CD14-positive monocyte (primary cell): ENCODE measurements at regions not wholly inside any gene's neighbourhood (a gene's known extent, or its start where the extent isn't known, plus 50 kb on each side); places are given as distances from the start of the nearest gene placed in this dataset.

ENCODE experiments used
- DNase-seq, 3 donors: peaks; one replicate each; pipeline ENCODE4 v3.0.0-alpha.2; 2011 to 2022
- H2AFZ ChIP-seq: 2 replicates; pipeline ENCODE4 v1.6.0; 2012; ENCODE audit warnings: mild to moderate bottlenecking, low read depth, low read length, inconsistent platforms; ENCODE audit not compliant: insufficient read depth, poor library complexity, severe bottlenecking
- H3K27ac ChIP-seq, 2 donors: 1 replicate in 1 of 2; 2 replicates in 1 of 2; pipeline ENCODE4 v1.5.1; 2012 to 2013; ENCODE audit warnings: low read length in 2 of 2, control low read depth in 1 of 2, inconsistent platforms in 1 of 2, low read depth in 1 of 2, mild to moderate bottlenecking in 1 of 2
- H3K27me3 ChIP-seq, 2 donors: one replicate each; pipeline versions ENCODE4 v1.6.0 to v1.6.1; 2011 to 2013; ENCODE audit warnings: low read length in 2 of 2; ENCODE audit not compliant: control insufficient read depth in 2 of 2, insufficient read depth in 2 of 2
- H3K36me3 ChIP-seq, 2 donors: replicated peaks in 1 of 2; 1 replicate in 1 of 2; 2 replicates in 1 of 2; pipeline versions ENCODE4 v1.5.1 to v1.6.1; 2012 to 2013; ENCODE audit warnings: low read length in 2 of 2, control low read depth in 1 of 2, inconsistent platforms in 1 of 2, mild to moderate bottlenecking in 1 of 2; ENCODE audit not compliant: insufficient read depth in 2 of 2, control insufficient read depth in 1 of 2
- H3K4me1 ChIP-seq, 2 donors: 1 replicate in 1 of 2; 2 replicates in 1 of 2; pipeline versions ENCODE4 v1.5.1 to v1.6.1; 2012 to 2013; ENCODE audit warnings: low read length in 2 of 2, control low read depth in 1 of 2, inconsistent platforms in 1 of 2, mild to moderate bottlenecking in 1 of 2, moderate library complexity in 1 of 2; ENCODE audit not compliant: insufficient read depth in 2 of 2, control insufficient read depth in 1 of 2
- H3K4me2 ChIP-seq: replicated peaks from 2 replicates; pipeline ENCODE3; 2012; ENCODE audit warnings: low read length, moderate library complexity, mild to moderate bottlenecking; ENCODE audit not compliant: poor library complexity, severe bottlenecking; ENCODE audit errors: extremely low read depth
- H3K4me3 ChIP-seq, 3 experiments: fragments of 200-600 bp in 1 of 3; sonication (generic) in 1 of 3; replicated peaks in 1 of 3; 1 replicate in 2 of 3; 2 replicates in 1 of 3; pipeline ENCODE4 v1.5.1; 2011 to 2013; ENCODE audit warnings: low read length in 3 of 3, mild to moderate bottlenecking in 3 of 3, control low read depth in 2 of 3, low read depth in 2 of 3, inconsistent platforms in 1 of 3, moderate library complexity in 1 of 3
- H3K79me2 ChIP-seq: 2 replicates; pipeline ENCODE4 v1.6.0; 2012; ENCODE audit warnings: mild to moderate bottlenecking, control low read depth, inconsistent platforms, low read length, moderate library complexity; ENCODE audit not compliant: insufficient read depth
- H3K9ac ChIP-seq: 2 replicates; pipeline ENCODE4 v1.6.0; 2017; ENCODE audit warnings: low read length, mild to moderate bottlenecking; ENCODE audit not compliant: insufficient read depth, poor library complexity, severe bottlenecking
- H3K9me3 ChIP-seq, 2 donors: replicated peaks in 1 of 2; 1 replicate in 1 of 2; 2 replicates in 1 of 2; pipeline versions ENCODE4 v1.5.1 to v1.6.1; 2012 to 2013; ENCODE audit warnings: low read length in 2 of 2, control low read depth in 1 of 2; ENCODE audit not compliant: control insufficient read depth in 1 of 2, insufficient read depth in 1 of 2
- H4K20me1 ChIP-seq: 2 replicates; pipeline ENCODE4 v1.6.0; 2012; ENCODE audit warnings: mild to moderate bottlenecking, low read length, control low read depth, moderate library complexity; ENCODE audit not compliant: insufficient read depth
- H3K27ac Mint-ChIP-seq, 7 donors: one replicate each; pipeline ENCODE4 v1.8.0; 2020; ENCODE audit warnings: mild to moderate bottlenecking in 7 of 7, mixed read lengths in 7 of 7, moderate library complexity in 6 of 7, inconsistent platforms in 2 of 7
- H3K27me3 Mint-ChIP-seq, 3 donors: one replicate each; pipeline ENCODE4 v1.8.0; 2021 to 2022; ENCODE audit warnings: low read depth in 3 of 3, mild to moderate bottlenecking in 3 of 3, mixed read lengths in 3 of 3, moderate library complexity in 3 of 3, inconsistent platforms in 1 of 3
- H3K36me3 Mint-ChIP-seq, 2 donors: one replicate each; pipeline ENCODE4 v1.8.0; 2020; ENCODE audit warnings: mixed read lengths in 2 of 2, inconsistent platforms in 1 of 2, mild to moderate bottlenecking in 1 of 2
- H3K4me1 Mint-ChIP-seq: one replicate; pipeline ENCODE4 v1.8.0; 2020; ENCODE audit warnings: mild to moderate bottlenecking, mixed read lengths
- H3K4me3 Mint-ChIP-seq, 2 donors: one replicate each; pipeline ENCODE4 v1.8.0; 2020; ENCODE audit warnings: mild to moderate bottlenecking in 2 of 2, mixed read lengths in 2 of 2, moderate library complexity in 1 of 2
- H3K9me3 Mint-ChIP-seq, 7 donors: one replicate each; pipeline ENCODE4 v1.8.0; 2020 to 2022; ENCODE audit warnings: mixed read lengths in 7 of 7, mild to moderate bottlenecking in 6 of 7, moderate library complexity in 6 of 7, inconsistent platforms in 2 of 7
- WGBS: methylation state at CpG from one replicate; pipeline ENCODE4 v1.1.5; 2013; ENCODE audit warnings: missing lambda C conversion rate; ENCODE audit not compliant: insufficient coverage; 5-methylcytosine and 5-hydroxymethylcytosine counted together
- intact Hi-C, 2 donors: fragments of 100-400 bp; cut with micrococcal nuclease; formaldehyde crosslinking; loops; one replicate each; pipeline versions ENCODE4 v1.15.0 to v1.15.1; 2023
- TF ChIP-seq, protein P1 (sequence below): fragments of 200-600 bp; IDR thresholded peaks from one replicate; pipeline ENCODE4 v1.8.0; 2022; ENCODE audit warnings: antibody characterized with exemption, mild to moderate bottlenecking

DNA sequence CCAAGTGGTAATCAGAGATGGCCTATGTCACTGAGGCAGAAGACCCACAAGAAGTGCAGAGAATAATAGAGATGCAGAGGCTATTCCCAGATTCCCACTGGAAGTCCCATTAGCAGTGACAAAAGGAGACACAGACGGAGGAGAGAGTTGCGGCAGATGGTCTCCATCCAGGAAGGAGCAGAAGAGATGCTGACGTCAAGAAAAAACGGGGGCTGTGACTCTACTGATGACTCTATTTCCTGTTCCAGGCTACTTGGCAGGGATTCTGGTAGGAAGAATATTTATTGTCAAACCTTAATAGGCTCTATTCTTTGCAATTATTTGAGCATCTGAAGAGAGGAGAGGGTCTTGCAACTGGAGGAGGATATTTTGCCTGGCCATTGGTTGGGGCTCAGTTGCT, 246.0 kb upstream of the ECI2 start:
- H3K36me3 Mint-ChIP-seq, result no peaks in the 10 kb centered on the region
- H3K9ac ChIP-seq, result no peak overlapping the region

DNA sequence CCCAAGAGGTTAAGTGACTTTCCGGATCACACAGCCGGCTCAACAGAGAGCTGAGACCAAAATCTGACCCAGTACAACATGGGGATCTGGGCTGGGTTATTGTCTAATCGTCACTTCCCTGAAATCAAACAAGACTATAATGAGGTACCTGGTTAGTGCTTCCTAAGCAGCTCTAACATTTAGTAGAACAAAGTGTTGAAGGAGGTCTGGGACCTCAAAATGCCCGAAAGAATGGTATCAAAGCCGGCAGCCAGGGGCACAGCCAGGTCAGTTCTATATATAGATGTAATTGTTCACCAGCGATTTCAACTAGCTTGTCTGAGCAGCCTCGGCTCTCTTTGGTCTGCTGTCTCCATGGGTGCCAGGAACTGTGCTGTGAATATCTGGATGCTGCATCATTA, 245.5 kb upstream of the ECI2 start:
- H3K4me3 ChIP-seq, result no peak overlapping the region
- no peak overlapping the region for H3K4me2 ChIP-seq
- DNase-seq, result no peak
- no peaks in the 10 kb centered on the region for H3K36me3 ChIP-seq
- Mint-ChIP-seq H3K27ac (no peak overlapping the region), H3K4me1 (no peaks in the 10 kb centered on the region), H3K9me3 (peaks cover 31 to 49% (median 38%) of the 10 kb centered on the region in 7 donors), H3K4me3 (no peak overlapping the region), H3K36me3 (no peaks in the 10 kb centered on the region), H3K27me3 (peaks cover 5 to 9% (median 6%) of the 10 kb centered on the region in 3 donors)
- no peaks in the 10 kb centered on the region for H3K4me1 ChIP-seq
- peaks cover 0 to 2% of the 10 kb centered on the region in 2 donors for H3K27me3 ChIP-seq
- H2AFZ ChIP-seq, result no peak overlapping the region
- no peaks in the 10 kb centered on the region for H4K20me1 ChIP-seq
- H3K9me3 ChIP-seq, result peaks cover 32 to 39% of the 10 kb centered on the region in 2 donors
- intact Hi-C loops, result no loop called here
- WGBS, result 55% methylated on average over 4 of the region's 7 CpGs
- no peak overlapping the region for H3K27ac ChIP-seq
- no peaks in the 10 kb centered on the region for H3K79me2 ChIP-seq
- H3K9ac ChIP-seq, result no peak overlapping the region
- TF ChIP-seq, protein P1, sequence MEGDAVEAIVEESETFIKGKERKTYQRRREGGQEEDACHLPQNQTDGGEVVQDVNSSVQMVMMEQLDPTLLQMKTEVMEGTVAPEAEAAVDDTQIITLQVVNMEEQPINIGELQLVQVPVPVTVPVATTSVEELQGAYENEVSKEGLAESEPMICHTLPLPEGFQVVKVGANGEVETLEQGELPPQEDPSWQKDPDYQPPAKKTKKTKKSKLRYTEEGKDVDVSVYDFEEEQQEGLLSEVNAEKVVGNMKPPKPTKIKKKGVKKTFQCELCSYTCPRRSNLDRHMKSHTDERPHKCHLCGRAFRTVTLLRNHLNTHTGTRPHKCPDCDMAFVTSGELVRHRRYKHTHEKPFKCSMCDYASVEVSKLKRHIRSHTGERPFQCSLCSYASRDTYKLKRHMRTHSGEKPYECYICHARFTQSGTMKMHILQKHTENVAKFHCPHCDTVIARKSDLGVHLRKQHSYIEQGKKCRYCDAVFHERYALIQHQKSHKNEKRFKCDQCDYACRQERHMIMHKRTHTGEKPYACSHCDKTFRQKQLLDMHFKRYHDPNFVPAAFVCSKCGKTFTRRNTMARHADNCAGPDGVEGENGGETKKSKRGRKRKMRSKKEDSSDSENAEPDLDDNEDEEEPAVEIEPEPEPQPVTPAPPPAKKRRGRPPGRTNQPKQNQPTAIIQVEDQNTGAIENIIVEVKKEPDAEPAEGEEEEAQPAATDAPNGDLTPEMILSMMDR, result no peak

More for the DNA sequence above, 246.0 kb upstream of the ECI2 start:
- intact Hi-C loops, result no loop called here
- peaks cover 2 to 8% (median 6%) of the 10 kb centered on the region in 3 donors for H3K27me3 Mint-ChIP-seq
- no peak overlapping the region for H3K4me3 Mint-ChIP-seq
- H3K27ac Mint-ChIP-seq, result peak overlapping the region in 1 of 7 donors; percentile 26
- no peaks in the 10 kb centered on the region for H4K20me1 ChIP-seq
- H3K4me3 ChIP-seq, result no peak overlapping the region
- H3K79me2 ChIP-seq, result no peaks in the 10 kb centered on the region
- TF ChIP-seq, protein P1, result no peak
- H3K27me3 ChIP-seq, result peaks cover 0 to 2% of the 10 kb centered on the region in 2 donors
- H3K9me3 ChIP-seq, result peaks cover 33 to 40% of the 10 kb centered on the region in 2 donors
- no peak overlapping the region for H3K27ac ChIP-seq
- no peak overlapping the region for H3K4me2 ChIP-seq
- 85% methylated on average over 4 of the region's 4 CpGs for WGBS
- no peaks in the 10 kb centered on the region for H3K4me1 ChIP-seq
- H3K4me1 Mint-ChIP-seq, result no peaks in the 10 kb centered on the region
- peaks cover 31 to 48% (median 39%) of the 10 kb centered on the region in 7 donors for H3K9me3 Mint-ChIP-seq
- no peak for DNase-seq
- H2AFZ ChIP-seq, result no peak overlapping the region
- no peaks in the 10 kb centered on the region for H3K36me3 ChIP-seq
